ENCODE measurements at regions not wholly inside any gene's neighbourhood (a gene's known extent, or its start where the extent isn't known, plus 50 kb on each side); places are given as distances from the start of the nearest gene placed in this dataset.

DNA sequence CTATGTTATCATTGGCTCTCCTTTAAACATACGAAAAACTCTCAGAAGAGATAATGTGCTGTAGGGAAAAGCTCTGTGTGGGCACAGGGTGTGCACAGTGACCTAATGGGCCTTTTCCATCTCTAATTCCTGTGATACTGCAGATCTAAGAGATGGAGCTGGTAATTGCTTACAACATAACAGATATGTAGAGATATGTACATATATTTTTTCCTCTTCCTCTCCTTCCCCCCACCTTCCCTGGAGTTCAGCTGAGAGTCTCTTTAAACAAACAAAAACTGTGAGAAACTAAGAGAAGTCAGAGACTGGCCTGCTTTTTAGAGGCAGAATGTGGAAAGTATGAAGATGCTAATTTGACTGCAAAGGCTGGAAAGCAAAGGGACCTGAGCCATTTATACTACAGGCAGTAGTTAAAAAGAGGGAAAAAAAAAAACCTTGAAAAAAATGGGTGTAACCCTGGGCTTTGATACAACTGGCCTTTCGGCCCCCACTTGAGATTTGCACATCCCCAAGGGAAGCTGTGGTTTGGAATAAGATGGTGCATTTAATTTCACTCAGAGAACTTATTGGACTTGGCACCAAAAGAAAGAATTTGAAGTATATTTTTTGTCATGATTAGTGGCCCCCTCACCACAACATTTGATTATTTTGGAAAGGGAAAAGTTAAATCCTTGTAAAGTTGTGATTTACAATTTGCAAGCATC lies 502.2 kb upstream of the ZEB2 start:
- H3K4me1 ChIP-seq, result no peaks in the 10 kb centered on the region
- H3K36me3 ChIP-seq, result no peaks in the 10 kb centered on the region
- peak overlapping the region; percentile 10 to 36 for H3K27ac ChIP-seq
- intact Hi-C loops (cut with DNase I; ENCODE audit: low total_unique reads), result no loop called here
- TF ChIP-seq CTCF (IDR thresholded peaks at IDR 0.05) (no peak), POLR2AphosphoS5 (IDR thresholded peaks at IDR 0.05) (no peak), POLR2A (IDR thresholded peaks at IDR 0.05) (no peak)
- no peak overlapping the region for H3K4me3 ChIP-seq
- no peaks in the 10 kb centered on the region for H3K27me3 ChIP-seq
- no peaks in the 10 kb centered on the region for H3K9me3 ChIP-seq
- no peak for DNase-seq (ENCODE audit: low spot score in 2 of 2)

DNA sequence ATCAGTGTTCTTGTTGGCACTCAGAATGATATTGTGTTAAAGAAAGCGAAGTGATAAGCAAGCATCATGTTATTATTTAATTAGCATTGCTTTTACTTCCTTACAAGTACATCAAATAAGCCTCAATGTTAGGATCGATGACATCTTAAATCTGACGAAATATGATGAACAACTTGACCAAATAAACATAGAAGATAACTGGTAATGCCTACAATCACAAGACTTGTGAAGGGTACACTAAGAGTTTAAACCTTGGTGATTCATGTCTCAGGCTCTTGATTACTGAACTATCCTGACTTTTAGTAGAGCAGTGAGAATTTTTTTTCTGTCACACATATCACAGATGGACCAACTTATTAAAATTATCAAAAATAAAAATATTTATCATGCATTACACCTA lies 500.8 kb upstream of the ZEB2 start:
- Histone ChIP-seq H3K27me3 (no peaks in the 10 kb centered on the region), H3K9me3 (no peaks in the 10 kb centered on the region), H3K4me3 (no peak overlapping the region), H3K36me3 (no peaks in the 10 kb centered on the region), H3K4me1 (no peaks in the 10 kb centered on the region), H3K27ac (no peak overlapping the region)
- intact Hi-C loops (cut with DNase I; ENCODE audit: low total_unique reads), result no loop called here
- no peak for DNase-seq (ENCODE audit: low spot score in 2 of 2)
- TF ChIP-seq CTCF (IDR thresholded peaks at IDR 0.05) (no peak), POLR2AphosphoS5 (IDR thresholded peaks at IDR 0.05) (no peak), POLR2A (IDR thresholded peaks at IDR 0.05) (no peak)

- no peak overlapping the region for H3K27ac ChIP-seq
- no peaks in the 10 kb centered on the region for H3K36me3 ChIP-seq
- no peak overlapping the region for H3K4me3 ChIP-seq
- H3K4me1 ChIP-seq, result no peaks in the 10 kb centered on the region
- TF ChIP-seq POLR2AphosphoS5 (IDR thresholded peaks at IDR 0.05) (no peak), CTCF (IDR thresholded peaks at IDR 0.05) (no peak), POLR2A (IDR thresholded peaks at IDR 0.05) (no peak)
- intact Hi-C loops (cut with DNase I; ENCODE audit: low total_unique reads), result no loop called here
- DNase-seq (ENCODE audit: low spot score in 2 of 2), result no peak
- no peaks in the 10 kb centered on the region for H3K27me3 ChIP-seq
- no peaks in the 10 kb centered on the region for H3K9me3 ChIP-seq
Observed at GRCh38 chr2:145020139-145020538, 500.2 kb upstream of the ZEB2 start.

- Histone ChIP-seq H3K36me3 (no peaks in the 10 kb centered on the region), H3K4me3 (no peak overlapping the region), H3K27ac (no peak overlapping the region), H3K4me1 (no peaks in the 10 kb centered on the region), H3K9me3 (no peaks in the 10 kb centered on the region), H3K27me3 (no peaks in the 10 kb centered on the region)
- TF ChIP-seq POLR2AphosphoS5 (IDR thresholded peaks at IDR 0.05), result no peak
- no peak for TF ChIP-seq CTCF (IDR thresholded peaks at IDR 0.05)
- TF ChIP-seq POLR2A (IDR thresholded peaks at IDR 0.05), result no peak
- no peak for DNase-seq (ENCODE audit: low spot score in 2 of 2)
- intact Hi-C loops (cut with DNase I; ENCODE audit: low total_unique reads), result no loop called here
Observed at GRCh38 chr2:145018502-145018901, 498.6 kb upstream of the ZEB2 start.

- H3K4me1 ChIP-seq, result no peaks in the 10 kb centered on the region
- no peaks in the 10 kb centered on the region for H3K9me3 ChIP-seq
- intact Hi-C loops (cut with DNase I; ENCODE audit: low total_unique reads), result no loop called here
Observed at GRCh38 chr2:145017149-145017548, 497.2 kb upstream of the ZEB2 start.

More at GRCh38 chr2:145017149-145017548, 497.2 kb upstream of the ZEB2 start:
- no peak overlapping the region for H3K4me3 ChIP-seq
- no peak overlapping the region for H3K27ac ChIP-seq
- no peak for TF ChIP-seq CTCF (IDR thresholded peaks at IDR 0.05)
- no peak for DNase-seq (ENCODE audit: low spot score in 2 of 2)
- no peaks in the 10 kb centered on the region for H3K27me3 ChIP-seq
- no peaks in the 10 kb centered on the region for H3K36me3 ChIP-seq
